ENCODE measurements at regions not wholly inside any gene's neighbourhood (a gene's known extent, or its start where the extent isn't known, plus 50 kb on each side); places are given as distances from the start of the nearest gene placed in this dataset.

DNA sequence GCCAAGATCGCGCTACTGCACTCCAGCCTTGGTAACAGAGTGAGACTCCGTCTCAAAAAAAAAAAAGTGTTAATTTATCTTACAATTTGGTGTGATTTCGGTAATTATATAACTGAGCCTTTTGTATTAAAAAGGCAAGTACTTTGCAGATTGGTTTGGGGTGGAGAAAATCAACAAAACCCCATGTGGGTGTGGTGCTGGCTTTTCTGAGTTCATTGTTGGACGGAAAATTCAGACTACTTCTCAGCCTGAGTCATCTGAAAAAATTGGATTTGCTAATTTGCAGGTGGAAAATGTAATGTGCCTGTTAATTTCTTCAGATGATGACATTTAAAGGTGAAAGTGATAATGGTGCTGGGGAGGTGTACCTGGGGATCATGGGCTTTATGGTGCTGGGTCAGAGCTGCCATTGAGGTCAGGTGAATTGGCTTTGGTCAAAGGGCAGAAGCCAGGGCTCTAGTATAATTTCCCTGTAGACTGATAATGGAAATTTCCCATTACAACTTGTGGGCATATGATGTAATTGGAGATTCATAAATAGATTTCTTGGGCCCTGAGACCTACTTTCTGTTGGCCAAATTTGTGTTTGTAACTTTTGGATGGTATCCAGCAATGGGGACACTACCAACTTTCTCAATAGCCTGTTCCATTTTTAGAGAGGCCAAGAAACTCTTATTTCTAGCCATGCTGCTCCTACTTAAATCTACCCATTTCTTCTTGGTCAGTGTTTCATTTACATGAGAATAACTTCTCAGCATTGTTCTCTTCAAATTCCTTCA, 74.3 kb upstream of the TEX13D start:
- TF ChIP-seq, protein P1, sequence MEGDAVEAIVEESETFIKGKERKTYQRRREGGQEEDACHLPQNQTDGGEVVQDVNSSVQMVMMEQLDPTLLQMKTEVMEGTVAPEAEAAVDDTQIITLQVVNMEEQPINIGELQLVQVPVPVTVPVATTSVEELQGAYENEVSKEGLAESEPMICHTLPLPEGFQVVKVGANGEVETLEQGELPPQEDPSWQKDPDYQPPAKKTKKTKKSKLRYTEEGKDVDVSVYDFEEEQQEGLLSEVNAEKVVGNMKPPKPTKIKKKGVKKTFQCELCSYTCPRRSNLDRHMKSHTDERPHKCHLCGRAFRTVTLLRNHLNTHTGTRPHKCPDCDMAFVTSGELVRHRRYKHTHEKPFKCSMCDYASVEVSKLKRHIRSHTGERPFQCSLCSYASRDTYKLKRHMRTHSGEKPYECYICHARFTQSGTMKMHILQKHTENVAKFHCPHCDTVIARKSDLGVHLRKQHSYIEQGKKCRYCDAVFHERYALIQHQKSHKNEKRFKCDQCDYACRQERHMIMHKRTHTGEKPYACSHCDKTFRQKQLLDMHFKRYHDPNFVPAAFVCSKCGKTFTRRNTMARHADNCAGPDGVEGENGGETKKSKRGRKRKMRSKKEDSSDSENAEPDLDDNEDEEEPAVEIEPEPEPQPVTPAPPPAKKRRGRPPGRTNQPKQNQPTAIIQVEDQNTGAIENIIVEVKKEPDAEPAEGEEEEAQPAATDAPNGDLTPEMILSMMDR (IDR thresholded peaks at IDR 0.05) = no peak
- no peak for TF ChIP-seq EP300 (IDR thresholded peaks at IDR 0.05; ENCODE audit: low read depth)
